ENCODE measurements at regions not wholly inside any gene's neighbourhood (a gene's known extent, or its start where the extent isn't known, plus 50 kb on each side); places are given as distances from the start of the nearest gene placed in this dataset.

DNA sequence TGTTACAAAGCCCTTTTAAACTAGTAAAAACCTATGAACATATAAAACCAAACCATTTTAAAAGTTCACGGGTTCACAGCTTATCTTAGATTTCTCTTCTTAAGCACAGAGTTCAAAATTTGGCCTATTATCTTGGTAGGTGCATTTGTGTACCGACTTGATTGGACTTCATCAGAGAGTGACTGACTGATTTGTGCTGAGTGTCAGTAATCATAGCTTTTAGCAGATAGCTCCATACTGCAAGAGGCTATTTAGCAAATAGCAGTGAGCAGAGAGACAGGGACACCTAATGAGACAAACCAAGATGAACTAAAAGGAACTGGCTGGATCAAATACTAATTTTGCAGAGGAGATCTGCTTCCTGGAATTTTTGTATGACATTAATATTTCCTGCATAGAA, 274.5 kb downstream of the PRR16 start:
- DNase-seq (ENCODE audit: low spot score) = no peak

DNA sequence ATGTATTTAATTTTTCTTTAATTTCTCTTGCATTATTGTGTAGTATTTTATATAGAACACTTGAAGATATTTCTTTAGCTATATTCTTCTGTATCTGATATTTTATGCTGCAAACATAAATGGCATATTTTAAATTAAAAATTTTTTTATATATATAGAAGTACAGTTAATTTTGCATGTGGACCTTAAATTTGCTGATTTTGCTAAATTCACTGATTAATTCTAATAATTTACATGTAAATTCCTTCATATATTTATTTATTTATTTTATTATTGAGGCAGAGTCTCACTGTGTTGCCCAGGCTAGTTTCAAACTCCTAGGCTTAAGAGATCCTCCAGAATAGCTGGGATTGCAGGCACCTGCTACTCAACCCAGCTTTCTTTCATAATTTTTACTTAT, 276.9 kb downstream of the PRR16 start:
- DNase-seq (ENCODE audit: low spot score) = no peak

DNA sequence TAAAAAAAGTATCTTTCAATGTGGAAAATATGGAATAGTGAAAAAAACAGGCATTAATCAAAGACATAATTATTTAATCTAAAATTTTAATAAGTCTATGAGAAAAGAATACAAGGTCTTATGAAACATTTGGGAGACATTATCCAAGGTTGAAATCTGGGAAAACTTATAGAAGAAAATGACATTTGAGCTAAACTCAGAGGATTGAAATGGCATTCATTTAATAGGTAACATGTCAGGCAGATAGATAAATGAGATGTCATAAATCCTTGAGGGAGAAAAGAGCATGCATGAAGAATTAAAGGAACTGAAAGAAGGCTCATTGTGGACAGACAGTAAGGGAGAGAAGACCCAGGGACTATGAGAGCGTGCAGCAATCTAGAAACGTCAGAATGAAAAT, 284.4 kb downstream of the PRR16 start:
- no peak for DNase-seq (ENCODE audit: low spot score)

DNA sequence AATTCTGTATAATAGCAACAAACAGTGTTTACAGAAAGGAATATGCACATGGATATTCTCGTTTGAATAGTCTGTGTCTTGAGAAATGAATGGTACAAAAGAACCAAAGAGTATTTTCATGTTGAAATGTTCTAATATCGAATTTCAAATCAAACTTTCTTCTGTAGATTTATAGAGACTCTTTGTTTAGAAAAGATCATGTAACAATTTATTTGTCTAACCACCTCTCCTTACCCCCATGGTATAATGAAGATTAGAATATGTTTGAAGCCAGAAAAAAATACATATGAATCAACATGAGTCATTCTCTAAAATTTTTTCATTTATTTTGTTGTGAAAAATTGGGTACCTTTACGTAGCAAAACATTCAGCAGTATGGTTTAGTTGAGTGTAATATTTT, 285.6 kb downstream of the PRR16 start:
- no peak for DNase-seq (ENCODE audit: low spot score)

DNA sequence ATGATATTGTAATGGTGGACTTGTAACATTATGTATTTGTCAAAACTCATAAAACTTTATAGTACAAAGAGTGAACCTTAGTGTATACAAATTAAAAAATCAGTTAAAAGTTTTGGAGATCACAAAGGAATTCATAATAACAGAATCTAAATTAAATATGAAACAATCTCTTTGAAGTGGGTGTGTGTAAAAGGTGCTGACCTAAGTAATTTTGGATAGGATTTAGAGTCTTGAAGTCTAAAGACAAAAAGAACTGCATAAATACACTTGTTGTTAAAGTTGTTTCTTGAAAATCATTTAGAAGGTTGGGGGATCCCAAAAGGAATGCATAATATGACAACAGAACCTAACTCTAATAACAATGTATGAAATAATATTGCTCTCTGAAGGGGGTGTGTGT, 295.5 kb downstream of the PRR16 start:
- no peak for DNase-seq (ENCODE audit: low spot score)

DNA sequence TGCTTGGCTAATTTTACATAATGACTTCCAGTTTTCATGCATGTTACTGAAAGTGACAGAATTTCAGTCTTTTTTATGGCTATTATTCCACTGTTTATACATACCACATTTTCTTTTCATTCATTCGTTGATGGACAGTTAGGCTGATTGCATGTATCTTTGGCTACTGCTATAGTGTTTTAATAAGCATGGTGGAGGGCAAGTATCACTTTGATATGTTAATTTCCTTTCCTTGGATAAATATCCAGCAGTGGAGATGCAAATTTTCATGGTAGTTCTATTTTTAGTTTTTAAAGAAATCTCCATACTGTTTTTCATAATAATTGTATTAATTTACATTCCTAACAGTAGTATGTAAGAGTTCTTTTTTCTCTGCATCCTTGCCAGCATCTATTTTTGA, 297.9 kb downstream of the PRR16 start:
- DNase-seq (ENCODE audit: low spot score) = no peak

DNA sequence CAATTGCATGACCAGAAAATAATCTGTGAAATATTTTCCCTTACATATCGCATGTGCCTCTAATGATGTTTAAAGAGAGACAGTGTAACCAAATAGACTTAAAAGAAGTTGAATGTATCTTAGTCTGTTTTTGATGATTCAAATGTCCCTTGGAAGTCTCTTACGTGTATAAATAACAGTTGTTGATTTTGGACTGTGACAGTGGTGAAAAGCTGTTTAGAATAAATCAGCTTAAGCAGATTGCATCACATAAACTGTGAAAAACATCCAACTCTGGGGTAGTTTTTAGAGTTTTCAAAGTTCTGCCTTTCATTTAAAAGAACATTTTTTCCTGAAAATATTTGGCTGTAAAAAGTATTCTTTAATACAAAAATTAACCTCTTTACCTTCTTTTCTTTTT, 301.1 kb downstream of the PRR16 start:
- DNase-seq (ENCODE audit: low spot score) = no peak

DNA sequence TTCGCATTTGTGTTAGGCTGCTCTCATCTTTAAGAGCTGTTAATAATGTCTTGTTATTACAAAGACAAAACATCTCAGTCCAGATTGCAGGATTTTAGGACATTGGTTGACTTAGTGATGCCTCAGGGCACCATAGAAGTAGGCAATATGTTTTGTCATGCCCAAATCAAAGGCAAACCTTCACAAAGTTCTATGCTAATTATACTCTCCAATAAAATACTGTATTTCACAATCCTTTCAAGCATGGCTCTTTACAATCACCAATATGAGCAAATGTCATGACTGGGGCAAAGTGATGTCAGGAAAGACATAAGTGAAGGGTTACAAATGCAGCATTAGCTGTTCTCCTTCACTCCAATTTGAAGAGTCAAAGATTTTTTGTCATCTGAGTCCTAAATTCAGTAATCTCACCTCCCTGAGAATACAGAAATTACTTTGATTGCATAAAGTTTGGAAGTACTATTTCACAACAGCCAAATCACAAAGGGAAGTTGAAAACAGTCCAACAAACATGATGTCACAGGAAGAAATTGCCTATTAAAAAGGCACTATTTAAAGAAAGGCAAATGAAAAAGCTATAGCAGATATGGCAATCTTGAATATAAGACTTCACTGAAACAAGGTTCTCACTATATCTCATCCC, 303.2 kb downstream of the PRR16 start:
- DNase-seq (ENCODE audit: low spot score) = no peak

DNA sequence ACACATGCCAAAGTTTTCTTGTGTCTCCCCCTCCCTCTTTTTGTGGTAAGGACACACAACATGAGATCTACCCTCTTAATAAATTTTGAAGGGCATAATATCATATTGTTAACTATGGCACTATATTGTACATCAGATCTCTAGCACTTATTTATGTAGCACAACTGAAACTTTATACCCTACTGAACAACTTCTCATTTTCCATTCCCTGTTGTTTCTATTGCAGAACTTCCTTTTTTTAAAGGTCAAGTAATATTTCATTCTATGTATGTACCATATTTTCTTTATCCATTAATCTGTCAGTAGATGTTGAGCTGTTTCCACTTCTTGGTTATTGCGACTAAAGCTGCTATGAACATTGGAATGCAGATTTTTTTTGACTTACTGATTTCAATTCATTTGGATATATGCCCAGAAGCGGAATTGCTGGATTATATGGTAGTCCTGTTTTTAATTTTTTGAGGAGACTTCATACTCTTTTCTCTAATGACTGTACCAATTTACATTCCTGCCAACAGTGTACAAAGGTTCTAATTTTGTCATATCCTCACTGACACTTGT, 305.3 kb downstream of the PRR16 start:
- DNase-seq (ENCODE audit: low spot score) = peak; percentile 13

DNA sequence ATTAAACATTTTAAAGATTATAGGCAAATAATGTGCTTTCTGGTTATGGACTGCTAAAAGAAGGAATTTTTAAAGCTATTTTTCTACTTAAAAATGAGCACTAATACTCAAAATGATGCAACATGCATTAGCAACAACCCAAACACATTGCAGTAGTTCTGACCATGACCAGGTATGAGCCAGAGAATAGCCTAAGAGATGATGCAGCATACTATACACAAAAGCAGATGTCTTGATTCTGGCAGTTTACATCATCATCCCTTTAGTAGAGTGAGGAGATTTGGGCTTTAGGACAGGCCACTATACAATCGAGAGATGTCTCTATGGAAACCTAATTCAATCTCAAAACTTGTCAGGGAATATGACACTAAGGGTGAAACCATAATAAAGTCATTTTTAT, 307.1 kb downstream of the PRR16 start:
- no peak for DNase-seq (ENCODE audit: low spot score)

DNA sequence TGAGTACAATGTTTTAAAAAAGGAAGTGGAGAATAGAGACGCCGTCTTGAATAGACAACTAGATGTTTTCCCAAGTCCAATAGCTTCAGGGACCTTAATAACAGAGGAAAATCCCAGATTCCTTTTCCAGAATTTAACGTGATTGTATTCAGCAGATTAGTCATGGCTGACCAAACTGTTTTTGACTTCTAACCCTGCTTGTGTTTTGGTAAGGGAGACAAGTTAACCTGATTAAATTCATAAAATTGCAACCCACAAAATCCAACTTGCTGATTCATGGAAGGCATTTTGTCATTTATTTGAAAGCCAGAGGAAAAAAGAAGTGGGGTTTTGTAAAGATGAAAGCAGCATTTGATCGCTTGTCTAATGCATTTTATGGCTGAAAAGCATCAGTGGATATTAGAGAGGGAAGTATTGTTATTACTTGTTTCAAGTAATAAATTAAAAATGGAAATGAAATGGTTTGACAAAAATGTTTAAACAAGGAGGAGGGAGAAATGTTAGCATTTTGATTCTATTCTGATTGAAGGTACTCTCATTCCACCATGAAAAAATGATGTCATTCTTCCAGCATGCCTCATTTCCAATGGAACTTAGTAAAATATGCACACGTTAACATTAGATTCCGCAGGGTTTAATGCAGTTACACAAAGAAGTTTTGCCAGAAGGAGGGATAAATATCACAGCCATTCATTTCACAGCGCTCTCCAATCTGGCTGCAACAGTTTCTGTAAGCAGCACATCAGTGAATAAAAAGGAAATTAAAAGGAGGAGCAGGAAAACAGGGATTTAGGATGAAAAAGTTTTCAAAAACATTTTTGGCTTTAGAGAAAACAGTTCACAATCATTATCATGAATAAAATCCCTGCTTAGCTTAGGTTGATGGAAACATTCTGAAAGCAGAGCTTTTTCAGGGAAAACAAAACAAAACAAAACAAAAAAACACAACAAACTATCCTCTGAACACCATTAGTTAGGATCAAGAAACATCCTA, 314.7 kb downstream of the PRR16 start:
- DNase-seq (ENCODE audit: low spot score) = peak; percentile 68

DNA sequence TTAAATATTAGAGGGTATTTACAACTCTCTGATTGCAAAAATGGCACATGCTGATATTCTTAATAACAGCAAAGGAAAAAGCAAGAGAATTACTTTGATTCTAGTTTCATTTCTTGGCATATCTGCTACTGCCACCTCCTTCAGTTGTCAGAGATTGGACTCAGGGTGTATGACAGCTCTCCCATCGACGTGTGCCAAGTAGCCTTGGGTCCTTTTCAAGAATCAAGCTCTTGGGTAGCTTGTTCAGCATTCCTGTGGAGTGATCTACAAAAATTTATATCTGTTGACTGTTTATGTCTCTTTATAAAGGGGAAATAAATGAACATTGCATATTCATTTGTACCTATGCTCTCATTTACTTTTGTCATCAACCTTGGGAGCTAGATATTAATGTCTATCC, 315.6 kb downstream of the PRR16 start:
- peak; percentile 9 for DNase-seq (ENCODE audit: low spot score)

DNA sequence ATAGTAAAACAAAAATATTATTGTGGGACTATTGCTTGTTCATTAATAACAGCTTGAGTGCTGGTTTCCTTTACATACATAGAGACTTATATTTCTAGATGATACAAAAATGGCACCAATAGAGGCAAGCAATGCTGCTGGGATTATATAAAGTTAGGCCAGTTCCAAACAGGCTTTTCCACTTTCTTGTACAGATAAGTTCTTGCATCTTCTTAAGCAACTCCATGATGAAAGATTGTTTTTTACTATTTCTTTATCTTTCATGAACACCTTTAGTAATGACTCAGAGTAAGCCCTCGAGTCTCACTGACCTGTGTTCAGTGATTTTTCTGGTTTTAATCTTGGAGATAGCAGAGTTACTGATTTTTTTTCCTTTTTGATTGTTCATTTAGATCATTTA, 324.4 kb downstream of the PRR16 start:
- DNase-seq (ENCODE audit: low spot score) = no peak

DNA sequence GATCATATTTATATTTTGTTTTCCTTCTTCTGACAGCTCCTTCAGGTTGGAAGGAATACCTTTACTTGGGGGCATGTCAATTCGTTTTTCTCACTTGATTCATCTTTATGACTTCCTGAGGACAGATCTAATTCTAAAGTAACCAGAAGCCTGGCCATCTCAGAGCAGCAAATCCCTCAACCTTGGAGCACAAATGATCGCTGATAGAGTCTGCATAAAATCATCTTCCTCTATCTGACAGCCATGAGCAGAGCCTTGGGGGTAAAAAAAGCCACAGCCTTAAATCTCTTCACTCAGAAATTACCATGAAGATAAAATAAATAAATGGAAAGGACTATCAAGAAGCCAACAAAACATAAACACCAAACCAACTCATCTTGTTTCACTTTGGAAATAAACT, 325.8 kb downstream of the PRR16 start:
- peak; percentile 26 for DNase-seq (ENCODE audit: low spot score)

DNA sequence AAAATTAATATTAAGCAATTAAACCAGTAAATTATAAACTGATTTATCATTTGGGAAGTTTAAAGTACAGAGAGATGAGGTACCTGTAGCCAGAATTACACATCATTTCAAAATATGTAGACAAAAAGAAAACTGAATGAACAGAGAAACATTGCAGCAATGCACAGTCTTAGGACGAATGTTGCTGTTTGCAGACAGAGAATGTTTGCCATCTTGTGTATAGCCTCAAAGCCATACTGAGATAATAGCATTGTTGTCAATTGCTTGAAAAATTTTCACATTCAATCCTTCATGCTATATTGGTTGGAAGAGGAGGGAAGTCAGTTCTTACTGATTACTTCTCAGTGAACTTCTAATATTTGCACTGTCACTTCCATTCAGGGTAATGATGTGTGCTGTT, 326.2 kb downstream of the PRR16 start:
- DNase-seq (ENCODE audit: low spot score) = no peak

DNA sequence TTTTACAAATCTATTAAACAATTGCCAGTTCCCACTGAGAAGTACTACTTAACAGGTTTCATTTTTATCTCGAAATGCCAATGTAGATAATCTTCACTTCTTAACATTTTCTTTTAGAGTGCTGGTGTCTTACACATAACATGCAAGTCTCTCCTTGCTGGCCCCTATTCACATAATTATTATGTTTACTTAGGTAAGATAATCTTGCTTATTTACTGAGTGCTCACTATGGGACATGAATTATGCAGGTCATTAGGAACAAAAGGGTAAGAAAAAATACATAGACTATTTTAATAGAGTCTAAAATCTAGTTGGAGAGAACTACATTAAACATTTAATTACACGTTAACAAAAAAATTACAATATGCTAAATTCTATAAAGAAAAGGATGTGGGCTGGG, 328.4 kb downstream of the PRR16 start:
- no peak for DNase-seq (ENCODE audit: low spot score)

DNA sequence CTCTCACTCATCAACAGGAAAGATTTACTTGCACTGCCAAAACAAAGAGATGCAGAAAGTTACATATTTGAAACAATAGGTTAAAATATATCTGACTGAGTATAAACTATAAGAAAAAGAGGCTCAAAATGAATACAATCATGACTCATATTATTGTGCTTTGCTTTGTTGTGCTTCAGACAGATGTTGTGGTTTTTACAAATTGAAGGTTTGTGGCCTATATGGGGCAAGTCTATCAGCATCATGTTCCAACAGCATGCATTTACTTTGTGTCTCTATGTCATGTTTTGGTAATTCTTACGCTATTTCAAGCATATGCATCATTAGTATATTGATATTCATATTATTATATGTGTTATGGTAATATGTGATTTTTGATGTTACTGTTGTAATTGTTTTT, 330.0 kb downstream of the PRR16 start:
- no peak for DNase-seq (ENCODE audit: low spot score)

DNA sequence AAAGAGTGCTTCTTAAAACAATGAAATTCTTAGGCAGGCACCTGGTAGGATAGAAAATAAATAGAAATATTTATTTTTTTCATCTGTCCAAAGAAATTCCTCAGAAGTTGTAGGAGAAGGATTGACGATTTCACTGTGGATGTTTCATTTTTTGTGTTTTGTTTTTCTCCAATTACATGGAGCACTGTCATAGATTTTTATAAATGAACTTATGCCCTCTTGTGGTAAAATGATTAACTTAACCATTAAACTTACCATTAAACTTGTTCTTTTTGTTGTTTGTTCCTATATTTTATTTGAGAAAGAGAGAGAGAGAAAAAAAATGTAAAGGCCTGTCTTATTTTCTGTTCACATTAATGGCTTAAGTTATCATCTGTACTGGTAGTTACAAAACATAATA, 339.2 kb downstream of the PRR16 start:
- DNase-seq (ENCODE audit: low spot score) = peak; percentile 35

DNA sequence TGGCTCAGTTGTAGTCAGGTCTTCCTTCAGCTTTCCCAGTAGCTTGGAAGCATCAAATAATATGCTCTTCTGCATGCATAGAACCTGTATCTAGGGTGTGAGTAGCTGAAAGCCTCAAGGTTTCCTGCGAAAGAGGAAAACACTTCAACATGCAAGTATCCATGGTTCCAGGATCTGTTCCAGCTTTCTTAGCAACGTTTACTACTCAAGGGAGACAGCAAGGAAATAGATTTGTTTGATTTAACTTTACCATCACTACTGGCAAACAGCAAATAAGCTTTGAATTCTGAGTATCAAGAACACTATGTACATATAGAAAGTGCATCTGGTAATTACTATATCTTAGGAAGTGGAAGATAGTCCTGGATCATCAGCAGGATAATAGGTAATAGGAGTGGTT, 341.0 kb downstream of the PRR16 start:
- no peak for DNase-seq (ENCODE audit: low spot score)

DNA sequence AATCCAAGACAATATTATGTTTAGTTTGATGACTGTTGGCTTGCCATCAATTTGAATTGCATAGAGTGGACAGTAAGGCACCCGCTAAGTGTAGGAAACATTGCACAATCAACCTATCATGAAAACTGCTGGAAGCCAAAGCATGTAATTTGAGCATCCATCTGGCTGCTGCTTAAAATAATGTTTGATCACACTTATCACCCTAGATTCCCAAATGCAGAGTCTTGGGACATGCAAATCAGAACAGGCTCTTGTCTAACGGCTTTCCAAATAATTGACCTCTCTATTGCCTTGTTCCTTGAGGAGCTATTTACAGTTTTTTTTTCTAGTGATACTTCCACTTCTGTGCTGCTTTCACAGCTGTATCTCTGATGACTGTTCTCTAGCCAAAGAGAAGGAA, 342.1 kb downstream of the PRR16 start:
- DNase-seq (ENCODE audit: low spot score) = no peak

DNA sequence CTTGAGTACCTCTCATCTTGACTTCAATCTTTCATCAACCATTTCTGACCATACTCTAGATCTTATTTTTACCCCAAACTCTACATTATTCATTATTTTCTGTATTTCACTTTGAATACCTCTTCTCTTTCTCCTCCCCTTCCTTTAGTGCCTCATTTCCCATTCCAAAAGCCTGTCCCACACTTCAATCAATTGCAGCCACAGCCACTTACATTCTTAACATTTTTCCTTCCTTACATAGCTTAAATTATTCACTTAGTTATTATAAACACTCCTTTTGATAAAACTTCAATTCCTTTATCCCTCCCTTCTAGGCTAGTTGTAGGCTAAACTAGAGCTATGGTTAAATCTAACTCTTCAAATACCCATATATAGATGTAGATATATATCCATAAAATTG, 344.0 kb downstream of the PRR16 start:
- DNase-seq (ENCODE audit: low spot score) = no peak

DNA sequence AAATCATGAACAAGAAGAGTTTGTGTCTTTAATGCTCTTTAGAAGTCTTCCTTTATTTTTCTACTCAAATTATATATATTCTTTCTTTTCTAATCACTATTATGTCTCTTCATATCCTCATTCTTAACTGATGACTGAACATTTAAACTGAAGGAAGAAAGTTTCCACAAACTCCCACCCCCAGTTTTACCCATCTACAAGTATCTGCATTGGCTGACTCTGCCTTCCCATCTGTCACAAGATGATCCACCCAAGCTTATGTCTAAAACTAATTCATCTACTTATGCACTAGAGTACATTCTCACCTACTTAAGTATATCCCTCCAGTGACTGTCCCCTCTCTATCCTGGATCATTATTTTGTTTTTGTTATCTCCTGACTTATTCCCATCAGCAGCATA, 344.5 kb downstream of the PRR16 start:
- no peak for DNase-seq (ENCODE audit: low spot score)

DNA sequence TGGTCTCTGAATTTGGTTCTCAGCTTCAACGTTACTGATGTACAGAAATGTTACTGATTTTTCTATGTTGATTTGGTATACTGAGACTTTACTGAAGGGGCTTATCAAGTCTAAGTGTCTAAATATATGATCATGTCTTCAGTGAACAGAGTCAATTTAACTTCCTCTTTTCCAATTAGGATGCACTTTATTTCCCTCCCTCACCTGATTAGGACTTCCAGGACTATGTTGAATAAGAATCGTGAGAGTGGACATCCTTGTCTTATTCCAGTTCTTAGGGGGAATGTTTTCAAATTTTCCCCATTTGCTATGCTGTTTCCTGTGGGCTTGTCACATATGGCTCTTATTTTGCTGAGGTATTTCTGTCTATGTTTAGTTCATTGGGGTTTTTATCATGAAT, 349.5 kb downstream of the PRR16 start:
- DNase-seq (ENCODE audit: low spot score) = no peak
